ENCODE measurements at regions not wholly inside any gene's neighbourhood (a gene's known extent, or its start where the extent isn't known, plus 50 kb on each side); places are given as distances from the start of the nearest gene placed in this dataset.

- TF ChIP-seq CTCF (IDR thresholded peaks at IDR 0.05) (no peak), POLR2A (IDR thresholded peaks at IDR 0.05) (no peak)
These were observed 481.4 kb upstream of the CDH7 start for GRCh38 chr18:65269375-65269774.

Measured in Peyer's patch (tissue), 4 donors.